MCF 10A (cell line): ENCODE measurements at regions not wholly inside any gene's neighbourhood (a gene's known extent, or its start where the extent isn't known, plus 50 kb on each side); places are given as distances from the start of the nearest gene placed in this dataset.

Experiments
- BruUV-seq: library from RNA; stranded (reverse); fragments of 400-500 nt; replicated peaks from 2 replicates; lab custom pipeline; 2021; lab: Mats Ljungman, UMichigan
- CTCF ChIA-PET: fragments of 300-600 bp; sonication (Branson Sonifier 250); formaldehyde crosslinking; extraction: SDS; loops from one replicate; lab custom pipeline; 2021; ENCODE audit warnings: antibody characterized with exemption, inconsistent platforms; lab: Yijun Ruan, JAX
- POLR2A ChIA-PET: fragments of 300-600, 350-650 bp; sonication (Branson Sonifier 250); formaldehyde crosslinking; extraction: SDS; loops from one replicate; lab custom pipeline; 2020; ENCODE audit warnings: antibody characterized with exemption, inconsistent platforms; lab: Yijun Ruan, JAX
- DNase-seq: peaks from one replicate; pipeline ENCODE4 v3.0.0-alpha.2; 2018; ENCODE audit not compliant: unreplicated experiment
- H3K27ac Mint-ChIP-seq: one replicate; pipeline ENCODE4 v1.8.0; 2022; ENCODE audit warnings: mild to moderate bottlenecking, low read depth, mixed read lengths; ENCODE audit not compliant: unreplicated experiment
- H3K27me3 Mint-ChIP-seq: one replicate; pipeline ENCODE4 v1.8.0; 2022; ENCODE audit warnings: mixed read lengths; ENCODE audit not compliant: insufficient read depth, unreplicated experiment
- H3K36me3 Mint-ChIP-seq: one replicate; pipeline ENCODE4 v1.8.0; 2022; ENCODE audit warnings: mild to moderate bottlenecking, moderate library complexity, mixed read lengths; ENCODE audit not compliant: insufficient read depth, unreplicated experiment
- H3K4me1 Mint-ChIP-seq: one replicate; pipeline ENCODE4 v1.8.0; 2022; ENCODE audit warnings: mixed read lengths; ENCODE audit not compliant: insufficient read depth, unreplicated experiment
- H3K4me3 Mint-ChIP-seq: one replicate; pipeline ENCODE4 v1.8.0; 2022; ENCODE audit warnings: mild to moderate bottlenecking, moderate library complexity, mixed read lengths; ENCODE audit not compliant: unreplicated experiment
- H3K9me3 Mint-ChIP-seq: one replicate; pipeline ENCODE4 v1.8.0; 2022; ENCODE audit warnings: mixed read lengths; ENCODE audit not compliant: unreplicated experiment
- CTCF ChIP-seq: fragments of 200-600 bp; IDR thresholded peaks from one replicate; pipeline ENCODE4 v1.8.0; 2022; ENCODE audit warnings: antibody characterized with exemption, mild to moderate bottlenecking; ENCODE audit not compliant: unreplicated experiment
- intact Hi-C: fragments of 100-400 bp; cut with micrococcal nuclease; formaldehyde crosslinking; loops from 2 replicates; pipeline ENCODE4 v1.14.1; 2022

- H3K4me1 Mint-ChIP-seq: no peaks in the 10 kb centered on the region
- H3K27ac Mint-ChIP-seq: no peak overlapping the region
- no peak overlapping the region for H3K4me3 Mint-ChIP-seq
- ChIA-PET CTCF (no interaction called here), POLR2A (no interaction called here)
- H3K36me3 Mint-ChIP-seq: no peaks in the 10 kb centered on the region
- BruUV-seq: no TSS peak
- no peaks in the 10 kb centered on the region for H3K9me3 Mint-ChIP-seq
- H3K27me3 Mint-ChIP-seq: no peaks in the 10 kb centered on the region
- DNase-seq: no peak
- intact Hi-C loops: no loop called here
- TF ChIP-seq CTCF: no peak
Measured at GRCh38 chr16:63496282-63496681, 1460.0 kb upstream of the CDH8 start.

- TF ChIP-seq CTCF: no peak
- DNase-seq: no peak
- BruUV-seq: no TSS peak
- CTCF ChIA-PET: no interaction called here
- H3K4me3 Mint-ChIP-seq: no peak overlapping the region
- no peaks in the 10 kb centered on the region for H3K9me3 Mint-ChIP-seq
- H3K27me3 Mint-ChIP-seq: no peaks in the 10 kb centered on the region
- POLR2A ChIA-PET: interaction anchor here (0.6 to 1.1 kb wide), 2 partner anchors 48 to 62 kb away, joined by 3 to 4 read pairs; no protein-coding TSS in a partner anchor
- no peaks in the 10 kb centered on the region for H3K36me3 Mint-ChIP-seq
- intact Hi-C loops: no loop called here
- H3K27ac Mint-ChIP-seq: no peak overlapping the region
- no peaks in the 10 kb centered on the region for H3K4me1 Mint-ChIP-seq
Measured at GRCh38 chr16:63488955-63489354, 1452.7 kb upstream of the CDH8 start.

GRCh38 chr16:63481060-63481459 is 1444.8 kb upstream of the CDH8 start:
- no peaks in the 10 kb centered on the region for H3K27me3 Mint-ChIP-seq
- TF ChIP-seq CTCF: no peak
- CTCF ChIA-PET: no interaction called here
- intact Hi-C loops: no loop called here
- POLR2A ChIA-PET: no interaction called here
- no peaks in the 10 kb centered on the region for H3K4me1 Mint-ChIP-seq
- no peaks in the 10 kb centered on the region for H3K36me3 Mint-ChIP-seq
- no TSS peak for BruUV-seq
- no peak for DNase-seq
- no peaks in the 10 kb centered on the region for H3K9me3 Mint-ChIP-seq
- no peak overlapping the region for H3K27ac Mint-ChIP-seq
- H3K4me3 Mint-ChIP-seq: no peak overlapping the region

GRCh38 chr16:63473725-63474124 is 1437.5 kb upstream of the CDH8 start:
- peaks cover 8% of the 10 kb centered on the region for H3K9me3 Mint-ChIP-seq
- no peak for TF ChIP-seq CTCF
- no peak for DNase-seq
- H3K36me3 Mint-ChIP-seq: no peaks in the 10 kb centered on the region
- no peak overlapping the region for H3K27ac Mint-ChIP-seq
- H3K27me3 Mint-ChIP-seq: no peaks in the 10 kb centered on the region
- no peaks in the 10 kb centered on the region for H3K4me1 Mint-ChIP-seq
- ChIA-PET POLR2A (interaction anchor here (0.6 kb wide), 2 partner anchors 326 to 986 kb away, joined by 3 to 4 read pairs; no protein-coding TSS in a partner anchor), CTCF (interaction anchor here (0.6 to 3.2 kb wide), 3 partner anchors 13 to 620 kb away, joined by 3 to 15 read pairs (median 3); no protein-coding TSS in a partner anchor)
- intact Hi-C loops: no loop called here
- BruUV-seq: no TSS peak
- no peak overlapping the region for H3K4me3 Mint-ChIP-seq
